ENCODE measurements at regions not wholly inside any gene's neighbourhood (a gene's known extent, or its start where the extent isn't known, plus 50 kb on each side); places are given as distances from the start of the nearest gene placed in this dataset.
A peak's percentile ranks its signal among the peaks of the same experiment; 100 is the strongest.

GRCh38 chr1:13926556-13926955, 226.6 kb downstream of the PRDM2 start:
- FAIRE-seq: no peak

- no peak for FAIRE-seq
These were observed 227.7 kb downstream of the PRDM2 start for GRCh38 chr1:13927736-13928135.

- FAIRE-seq: no peak
These were observed 229.3 kb downstream of the PRDM2 start for GRCh38 chr1:13929313-13929712.

- FAIRE-seq: no peak
These were observed 230.2 kb downstream of the PRDM2 start for GRCh38 chr1:13930151-13930550.

GRCh38 chr1:13931226-13931625, 231.2 kb downstream of the PRDM2 start:
- no peak for FAIRE-seq

GRCh38 chr1:13935336-13935735, 235.3 kb downstream of the PRDM2 start:
- FAIRE-seq: no peak

- FAIRE-seq: no peak
These were observed 241.3 kb downstream of the PRDM2 start for GRCh38 chr1:13941315-13941714.

- no peak for FAIRE-seq
These were observed 243.1 kb downstream of the PRDM2 start for GRCh38 chr1:13943055-13943454.

GRCh38 chr1:13945856-13946255, 245.9 kb downstream of the PRDM2 start:
- FAIRE-seq: no peak

- FAIRE-seq: no peak
These were observed 247.7 kb downstream of the PRDM2 start for GRCh38 chr1:13947658-13948057.

GRCh38 chr1:13948396-13948795, 248.4 kb downstream of the PRDM2 start:
- no peak for FAIRE-seq

- FAIRE-seq: no peak
These were observed 249.0 kb downstream of the PRDM2 start for GRCh38 chr1:13948888-13949391.

GRCh38 chr1:13949546-13949945, 249.6 kb downstream of the PRDM2 start:
- no peak for FAIRE-seq

GRCh38 chr1:13950637-13951036, 250.6 kb downstream of the PRDM2 start:
- no peak for FAIRE-seq

- no peak for FAIRE-seq
These were observed 252.1 kb downstream of the PRDM2 start for GRCh38 chr1:13951793-13952751.

GRCh38 chr1:13952985-13953384, 253.0 kb downstream of the PRDM2 start:
- no peak for FAIRE-seq

- FAIRE-seq: no peak
These were observed 256.4 kb downstream of the PRDM2 start for GRCh38 chr1:13956393-13956792.

GRCh38 chr1:13960375-13960987, 260.5 kb downstream of the PRDM2 start:
- FAIRE-seq: peak; percentile 63

GRCh38 chr1:13964768-13965167, 264.8 kb downstream of the PRDM2 start:
- FAIRE-seq: no peak

GRCh38 chr1:13965770-13966398, 265.9 kb downstream of the PRDM2 start:
- FAIRE-seq: no peak

- no peak for FAIRE-seq
These were observed 267.7 kb downstream of the PRDM2 start for GRCh38 chr1:13967707-13968106.

- FAIRE-seq: no peak
These were observed 268.4 kb downstream of the PRDM2 start for GRCh38 chr1:13968361-13968760.

- FAIRE-seq: no peak
These were observed 270.8 kb downstream of the PRDM2 start for GRCh38 chr1:13970631-13971247.
